Left ventricle myocardium inferior (tissue), 1 donor: ENCODE measurements at regions not wholly inside any gene's neighbourhood (a gene's known extent, or its start where the extent isn't known, plus 50 kb on each side); places are given as distances from the start of the nearest gene placed in this dataset.

ENCODE experiments used
- DNase-seq: peaks from one replicate; pipeline ENCODE4 v3.0.0-alpha.2; 2020
- H3K27ac ChIP-seq: fragments of 200-600 bp; replicated peaks from 2 replicates; pipeline ENCODE4 v1.8.0; 2021
- H3K27me3 ChIP-seq: fragments of 200-600 bp; 2 replicates; pipeline ENCODE4 v1.8.0; 2021; ENCODE audit warnings: low read depth
- H3K36me3 ChIP-seq: fragments of 200-600 bp; 2 replicates; pipeline ENCODE4 v1.8.0; 2021
- H3K4me1 ChIP-seq: fragments of 200-600 bp; 2 replicates; pipeline ENCODE4 v1.8.0; 2021
- H3K4me3 ChIP-seq: fragments of 200-600 bp; 2 replicates; pipeline ENCODE4 v1.8.0; 2021; ENCODE audit warnings: mild to moderate bottlenecking, moderate library complexity
- H3K9me3 ChIP-seq: fragments of 200-600 bp; replicated peaks from 2 replicates; pipeline ENCODE4 v1.8.0; 2021
- intact Hi-C: fragments of 100-400 bp; cut with micrococcal nuclease; formaldehyde crosslinking; loops from one replicate; pipeline ENCODE4 v1.11.0; 2022
- TF ChIP-seq, protein P1 (sequence below): fragments of 200-600 bp; IDR thresholded peaks from 2 replicates; pipeline ENCODE4 v1.8.0; 2021; ENCODE audit warnings: antibody characterized with exemption, mild to moderate bottlenecking, borderline replicate concordance
- donor health status: DM: no; HTN: yes; CAD: no; lungs with severe emphysema.

DNA sequence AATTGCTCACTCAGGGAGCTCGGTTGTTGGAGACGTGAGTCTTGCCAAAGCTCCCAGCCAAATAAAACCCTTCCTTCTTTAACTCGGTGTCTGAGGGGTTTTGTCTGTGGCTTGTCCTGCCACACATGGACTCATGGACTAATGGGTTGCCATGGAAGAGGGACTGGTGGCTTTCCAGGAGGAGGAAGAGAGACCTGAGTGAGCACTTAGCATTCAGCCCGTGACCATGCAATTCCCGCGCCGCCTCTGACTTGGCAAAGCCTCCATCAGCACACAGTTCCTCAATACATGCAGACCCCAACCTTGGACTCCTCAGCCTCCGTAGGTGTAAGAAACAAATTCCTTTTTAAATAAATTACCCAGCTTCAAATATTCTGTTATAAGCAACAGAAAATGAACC, 57.3 kb upstream of the TMEM18 start:
- Histone ChIP-seq H3K36me3 (no peaks in the 10 kb centered on the region), H3K4me1 (peaks cover under 1% of the 10 kb centered on the region), H3K9me3 (no peaks in the 10 kb centered on the region), H3K4me3 (no peak overlapping the region), H3K27ac (no peak overlapping the region), H3K27me3 (peaks cover 87% of the 10 kb centered on the region)
- TF ChIP-seq, protein P1, sequence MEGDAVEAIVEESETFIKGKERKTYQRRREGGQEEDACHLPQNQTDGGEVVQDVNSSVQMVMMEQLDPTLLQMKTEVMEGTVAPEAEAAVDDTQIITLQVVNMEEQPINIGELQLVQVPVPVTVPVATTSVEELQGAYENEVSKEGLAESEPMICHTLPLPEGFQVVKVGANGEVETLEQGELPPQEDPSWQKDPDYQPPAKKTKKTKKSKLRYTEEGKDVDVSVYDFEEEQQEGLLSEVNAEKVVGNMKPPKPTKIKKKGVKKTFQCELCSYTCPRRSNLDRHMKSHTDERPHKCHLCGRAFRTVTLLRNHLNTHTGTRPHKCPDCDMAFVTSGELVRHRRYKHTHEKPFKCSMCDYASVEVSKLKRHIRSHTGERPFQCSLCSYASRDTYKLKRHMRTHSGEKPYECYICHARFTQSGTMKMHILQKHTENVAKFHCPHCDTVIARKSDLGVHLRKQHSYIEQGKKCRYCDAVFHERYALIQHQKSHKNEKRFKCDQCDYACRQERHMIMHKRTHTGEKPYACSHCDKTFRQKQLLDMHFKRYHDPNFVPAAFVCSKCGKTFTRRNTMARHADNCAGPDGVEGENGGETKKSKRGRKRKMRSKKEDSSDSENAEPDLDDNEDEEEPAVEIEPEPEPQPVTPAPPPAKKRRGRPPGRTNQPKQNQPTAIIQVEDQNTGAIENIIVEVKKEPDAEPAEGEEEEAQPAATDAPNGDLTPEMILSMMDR = no peak
- DNase-seq = no peak
- intact Hi-C loops = no loop called here

DNA sequence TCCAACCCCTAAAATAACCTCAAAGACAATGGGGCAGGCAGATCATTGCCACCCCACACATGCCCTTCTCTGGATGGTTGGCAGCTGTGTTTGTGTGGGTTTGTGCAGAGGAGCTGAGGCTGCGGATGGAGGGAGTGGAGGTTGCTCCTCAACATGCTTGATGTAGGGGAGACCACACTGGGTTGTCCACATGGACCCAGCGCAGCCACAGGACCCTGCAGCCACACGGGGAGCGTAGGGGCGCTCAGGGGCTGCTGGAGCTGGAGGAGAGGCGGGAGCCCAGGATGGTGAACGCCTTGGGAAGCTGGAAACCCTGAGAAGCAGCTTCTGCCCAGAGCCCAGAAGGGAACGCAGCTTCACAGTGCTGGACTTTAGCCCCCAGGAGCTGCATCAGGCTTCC, 56.3 kb upstream of the TMEM18 start:
- H3K36me3 ChIP-seq = no peaks in the 10 kb centered on the region

DNA sequence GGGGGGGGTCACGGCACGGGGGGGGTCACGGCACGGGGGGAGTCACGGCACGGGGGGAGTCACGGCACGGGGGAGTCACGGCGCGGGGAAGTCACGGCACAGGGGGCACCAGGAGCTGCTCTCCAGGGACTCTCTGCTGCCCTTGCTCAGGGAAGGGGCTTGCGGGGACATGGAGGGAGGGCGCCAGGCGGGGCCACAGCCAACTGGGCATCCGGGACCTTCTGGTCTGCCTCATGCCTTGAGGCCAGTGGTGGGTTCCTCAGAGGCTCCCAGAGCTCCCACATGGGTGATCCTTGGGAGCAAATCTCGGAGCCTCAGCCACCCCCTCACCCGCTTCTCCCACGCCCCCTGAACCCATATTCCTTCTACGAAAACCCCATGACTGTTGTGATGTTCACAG, 55.8 kb upstream of the TMEM18 start:
- TF ChIP-seq, protein P1 = no peak
- Histone ChIP-seq H3K4me1 (no peaks in the 10 kb centered on the region), H3K36me3 (no peaks in the 10 kb centered on the region), H3K27me3 (peaks cover 84% of the 10 kb centered on the region), H3K9me3 (no peaks in the 10 kb centered on the region), H3K4me3 (no peak overlapping the region), H3K27ac (no peak overlapping the region)
- DNase-seq = no peak
- intact Hi-C loops = no loop called here

More for the DNA sequence above, 56.3 kb upstream of the TMEM18 start:
- H3K4me1 ChIP-seq = no peaks in the 10 kb centered on the region
- no peaks in the 10 kb centered on the region for H3K9me3 ChIP-seq
- DNase-seq = no peak
- TF ChIP-seq, protein P1 = no peak
- peaks cover 85% of the 10 kb centered on the region for H3K27me3 ChIP-seq
- intact Hi-C loops = no loop called here
- no peak overlapping the region for H3K4me3 ChIP-seq
- no peak overlapping the region for H3K27ac ChIP-seq

- H3K27me3 ChIP-seq = peaks cover 76% of the 10 kb centered on the region
- no peaks in the 10 kb centered on the region for H3K4me1 ChIP-seq
- no peak overlapping the region for H3K27ac ChIP-seq
- H3K4me3 ChIP-seq = no peak overlapping the region
- no peaks in the 10 kb centered on the region for H3K9me3 ChIP-seq
- H3K36me3 ChIP-seq = no peaks in the 10 kb centered on the region
- intact Hi-C loops = no loop called here
- DNase-seq = no peak
- TF ChIP-seq, protein P1 = no peak
These were observed 54.5 kb upstream of the TMEM18 start for GRCh38 chr2:731711-732110.

GRCh38 chr2:729376-729861, 52.2 kb upstream of the TMEM18 start:
- H3K36me3 ChIP-seq = no peaks in the 10 kb centered on the region
- no peak for DNase-seq
- no peak overlapping the region for H3K4me3 ChIP-seq
- no peak overlapping the region for H3K27ac ChIP-seq
- TF ChIP-seq, protein P1 = no peak
- H3K9me3 ChIP-seq = no peaks in the 10 kb centered on the region
- H3K27me3 ChIP-seq = peaks cover 67% of the 10 kb centered on the region
- intact Hi-C loops = no loop called here
- no peaks in the 10 kb centered on the region for H3K4me1 ChIP-seq
